Inflammatory macrophage treated with lipopolysaccharide for 1 hour (primary cell): ENCODE measurements at regions not wholly inside any gene's neighbourhood (a gene's known extent, or its start where the extent isn't known, plus 50 kb on each side); places are given as distances from the start of the nearest gene placed in this dataset.
"Not testable (repeated sequence)": the region's sequence is repeated elsewhere in the genome, so short reads cannot be mapped to it uniquely, and the experiment has no call there.

Source experiments
- DNase-seq, 2 donors: peaks; one replicate each; pipeline ENCODE4 v3.0.0-alpha.2; 2020 to 2022

DNA sequence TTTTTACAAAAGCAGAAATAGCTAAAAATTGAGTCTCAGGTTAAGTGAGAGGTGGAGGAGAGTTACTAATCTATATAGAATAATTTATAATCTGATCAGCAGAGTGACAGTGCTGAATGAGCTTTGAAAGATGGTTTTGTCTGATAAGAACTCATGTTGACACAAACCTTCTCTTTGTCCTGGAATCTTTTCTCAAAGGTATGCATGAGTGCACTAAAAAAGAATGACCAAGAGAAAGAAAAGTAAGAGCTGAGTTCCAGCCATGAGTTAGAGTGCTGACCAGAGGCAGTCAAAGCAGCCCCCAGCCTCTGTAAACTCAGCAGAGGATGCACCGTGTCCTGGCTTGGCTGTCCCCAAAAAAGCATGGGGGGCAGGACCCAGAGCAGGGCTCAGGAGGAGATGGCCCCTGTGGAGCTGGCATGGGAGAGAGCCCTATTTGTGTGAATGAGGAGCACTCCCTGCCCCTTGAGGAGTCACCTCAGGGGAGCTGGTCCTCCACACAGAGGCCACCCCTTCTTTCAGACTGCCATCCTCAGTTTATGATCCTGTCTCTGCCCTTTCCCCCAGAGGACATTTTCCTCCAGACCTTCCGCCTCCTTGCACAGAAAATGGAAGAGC, 129.8 kb downstream of the SEC23A start:
- DNase-seq: no peak

- DNase-seq: no peak
These were observed 130.5 kb downstream of the SEC23A start for GRCh38 chr14:38972511-38972910.

DNA sequence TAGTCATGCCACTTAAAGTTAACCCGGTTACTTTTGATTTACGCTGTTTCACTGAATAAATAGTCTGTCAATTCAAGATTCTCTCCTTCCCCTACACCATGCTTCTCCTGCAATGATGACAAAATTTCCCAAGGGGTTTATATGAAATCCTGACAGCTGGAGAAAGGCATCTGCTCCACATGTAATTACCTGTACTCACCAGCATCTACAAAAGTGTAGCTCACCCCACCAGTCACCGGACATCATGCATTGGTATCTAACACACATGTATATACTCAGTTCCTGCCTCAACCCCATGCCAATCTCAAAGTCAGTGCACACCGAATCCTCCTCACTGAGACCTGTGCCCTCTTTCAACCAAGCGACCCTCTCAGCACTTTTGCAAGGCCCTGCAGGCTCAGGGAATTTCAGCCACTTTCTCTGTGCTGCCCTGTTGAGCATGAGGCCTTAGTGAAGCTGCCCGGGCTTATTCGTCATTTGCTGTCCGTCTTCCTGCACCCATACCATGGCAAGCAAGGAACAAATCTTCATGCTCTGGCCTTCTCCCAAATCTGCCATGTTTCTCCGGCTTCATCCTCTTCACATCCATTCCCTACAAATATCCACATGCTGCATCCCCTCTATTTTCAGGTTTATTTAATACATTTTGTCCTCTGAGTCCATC, 131.6 kb downstream of the SEC23A start:
- DNase-seq: no peak

DNA sequence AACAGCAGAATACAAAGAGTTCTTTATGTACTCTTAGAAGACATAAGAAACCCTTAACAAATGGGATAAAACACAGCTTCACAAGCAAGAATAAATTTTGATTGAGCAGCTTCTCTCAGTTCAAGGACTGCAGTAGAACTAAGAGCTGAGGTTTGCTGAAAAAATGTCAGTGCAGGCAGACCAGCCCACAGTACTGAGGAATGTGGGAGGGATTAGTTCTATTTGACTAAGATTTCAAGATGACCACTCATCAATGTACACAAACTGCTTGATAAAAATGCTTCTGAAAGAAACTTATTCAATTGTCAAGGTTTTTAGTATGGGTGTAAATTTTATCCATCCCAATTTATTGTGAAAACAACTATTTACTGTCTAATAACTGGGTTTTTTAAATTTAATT, 138.4 kb downstream of the SEC23A start:
- DNase-seq: no peak

DNA sequence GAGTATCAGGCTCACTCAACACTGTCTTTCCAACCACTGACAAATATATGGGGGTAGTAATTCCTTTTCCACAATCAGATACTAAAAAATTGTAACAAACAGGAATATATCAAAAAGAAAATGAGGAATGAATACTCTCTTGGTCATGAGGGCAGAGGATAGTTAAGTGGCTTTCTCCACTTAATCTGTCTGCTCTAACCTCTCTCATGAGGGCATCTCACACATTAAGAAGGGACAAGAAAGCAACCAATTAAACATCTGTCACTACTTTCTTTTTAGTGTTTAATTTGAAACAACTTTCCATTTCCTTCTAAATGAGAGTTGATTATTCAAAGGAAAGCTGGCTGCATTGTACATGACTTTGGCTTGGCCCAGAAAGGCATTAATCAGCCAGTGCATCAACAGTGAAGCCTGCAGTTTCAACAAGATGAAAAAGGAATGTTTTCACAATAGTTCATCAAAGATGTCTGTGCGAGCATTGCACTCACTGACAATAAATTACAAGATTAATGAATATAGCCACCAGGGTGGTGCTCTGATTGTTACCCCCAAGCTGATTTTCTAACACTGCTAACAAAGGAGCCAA, 142.0 kb downstream of the SEC23A start:
- no peak for DNase-seq

DNA sequence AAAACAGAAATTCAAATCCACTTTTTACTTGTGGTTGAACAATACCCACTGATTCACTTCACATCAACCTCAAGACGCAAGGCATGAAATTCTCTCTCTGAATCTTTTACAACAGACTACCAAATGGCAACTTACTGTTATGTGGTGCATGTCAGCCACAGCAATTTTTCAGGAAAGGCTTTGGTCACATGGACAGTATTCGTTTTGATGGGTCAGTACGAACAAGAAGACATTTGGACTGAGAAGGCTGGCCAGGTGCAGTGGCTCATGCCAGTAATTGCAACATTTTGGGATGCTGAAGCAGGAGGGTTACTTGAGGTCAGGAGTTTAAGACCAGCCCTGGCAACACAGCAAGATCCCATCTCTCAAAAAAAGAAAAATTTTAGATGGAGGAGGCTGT, 144.0 kb downstream of the SEC23A start:
- no peak for DNase-seq

GRCh38 chr14:38958589-38958988, 144.4 kb downstream of the SEC23A start:
- DNase-seq: no peak

- no peak for DNase-seq
These were observed 151.6 kb downstream of the SEC23A start for GRCh38 chr14:38951451-38951850.

DNA sequence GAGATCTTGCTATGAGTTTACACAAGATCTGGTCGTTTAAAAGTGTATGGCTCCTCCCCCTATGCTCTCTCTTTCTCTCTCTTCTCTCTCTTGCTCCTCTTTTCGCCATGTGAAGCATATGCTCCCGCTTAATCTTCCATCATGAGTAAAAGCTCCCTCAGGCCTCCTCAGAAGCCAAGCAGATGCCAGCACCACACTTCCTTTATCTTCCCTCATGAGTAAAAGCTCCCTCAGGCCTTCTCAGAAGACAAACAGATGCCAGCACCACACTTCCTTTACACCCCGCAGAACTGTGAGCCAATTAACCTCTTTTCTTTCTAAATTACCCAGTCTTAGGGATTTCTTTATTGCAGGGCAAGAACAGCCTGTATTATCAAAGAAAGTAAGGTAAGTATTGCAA, 152.4 kb downstream of the SEC23A start:
- no peak for DNase-seq

- DNase-seq: no peak
These were observed 154.5 kb downstream of the SEC23A start for GRCh38 chr14:38948576-38948975.

GRCh38 chr14:38948171-38948570, 154.9 kb downstream of the SEC23A start:
- DNase-seq: no peak

GRCh38 chr14:38947343-38947742, 155.7 kb downstream of the SEC23A start:
- DNase-seq: no peak

DNA sequence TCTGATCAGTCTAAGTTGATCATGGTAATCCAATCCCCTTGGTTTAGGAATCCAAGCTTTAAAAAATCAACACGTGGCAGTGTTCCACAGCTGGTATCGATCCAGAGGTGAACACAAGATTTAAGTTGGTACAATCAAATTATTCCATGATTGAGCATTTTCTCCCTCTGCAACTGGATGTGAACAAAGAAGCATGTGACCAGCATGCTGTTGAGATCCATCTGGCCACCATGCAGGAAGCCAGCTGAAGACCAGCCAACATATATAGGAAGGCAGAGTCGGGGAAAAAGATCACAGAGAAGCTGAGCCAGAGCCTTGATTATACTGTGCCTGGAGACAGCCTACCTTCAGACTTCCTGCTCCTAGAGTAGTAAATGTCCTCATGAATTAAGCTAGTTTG, 158.3 kb downstream of the SEC23A start:
- no peak for DNase-seq

GRCh38 chr14:38941488-38941887, 161.5 kb downstream of the SEC23A start:
- DNase-seq: no peak

DNA sequence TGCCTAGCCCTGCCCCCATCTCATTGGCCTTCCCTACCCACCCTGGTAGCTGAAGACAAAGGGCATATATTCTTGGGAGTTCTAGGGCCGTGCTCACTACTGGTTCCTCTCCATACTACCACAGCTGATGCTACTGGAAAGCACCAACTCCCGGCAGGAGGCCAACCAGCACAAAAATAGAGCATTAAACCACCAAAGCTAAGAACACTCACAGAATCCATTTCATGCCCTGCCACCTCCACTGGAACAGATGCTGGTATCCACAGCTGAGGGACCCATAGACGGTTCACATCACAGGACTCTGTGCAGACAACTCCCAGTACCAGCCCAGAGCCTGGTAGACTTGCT, 170.4 kb downstream of the SEC23A start:
- not testable (repeated sequence) for DNase-seq

DNA sequence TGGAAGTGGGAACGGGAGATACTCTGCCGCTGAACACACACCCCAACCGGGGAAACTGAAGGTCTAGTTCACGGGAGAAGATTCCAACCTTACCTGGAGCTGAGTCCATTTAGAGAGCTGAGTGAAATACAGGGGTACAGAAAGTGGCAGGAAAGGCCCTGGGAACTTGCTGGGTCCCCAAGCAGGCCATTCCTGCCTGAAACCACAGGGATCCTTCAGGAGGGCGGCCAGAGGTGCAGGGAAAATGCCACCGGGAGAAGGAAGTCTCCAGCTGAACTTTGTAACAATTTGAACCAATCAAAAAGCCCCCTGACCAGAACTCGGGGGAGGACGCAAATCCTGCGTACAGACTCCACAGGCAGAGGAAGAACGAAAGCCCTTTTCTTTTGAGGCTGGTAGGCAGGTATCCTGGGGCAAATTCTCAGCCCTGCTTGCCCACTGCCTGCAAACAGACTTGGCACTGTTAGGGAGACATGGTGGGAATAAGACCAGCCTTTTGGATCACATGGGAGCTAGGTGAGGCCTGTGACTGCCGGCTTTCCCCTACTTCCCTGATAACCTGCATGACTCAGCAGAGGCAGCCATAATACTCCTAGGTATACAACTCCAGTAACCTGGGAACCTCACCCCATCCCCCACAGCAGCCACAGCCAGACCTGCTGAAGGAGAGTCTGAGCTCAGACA, 170.9 kb downstream of the SEC23A start:
- DNase-seq: no peak

DNA sequence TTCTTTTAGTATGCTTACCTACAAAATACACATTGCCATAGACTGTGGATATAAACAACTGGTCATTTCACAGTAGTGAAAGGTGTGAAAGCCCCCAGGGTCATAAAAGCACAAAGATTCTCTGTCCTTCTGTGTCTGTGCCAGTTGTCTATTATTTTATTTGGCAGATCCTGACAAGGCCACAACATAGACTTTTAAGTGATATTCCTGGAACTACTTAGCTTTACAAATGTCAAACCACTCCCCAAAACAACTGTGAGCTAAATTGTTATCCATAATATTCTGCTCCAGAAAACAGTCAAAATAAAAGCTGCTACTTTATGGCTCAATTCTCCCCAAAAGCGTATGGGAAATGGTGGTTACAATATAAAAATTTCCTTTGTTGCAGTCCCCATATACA, 172.1 kb downstream of the SEC23A start:
- DNase-seq: no peak

GRCh38 chr14:38930022-38930421, 173.0 kb downstream of the SEC23A start:
- no peak for DNase-seq

DNA sequence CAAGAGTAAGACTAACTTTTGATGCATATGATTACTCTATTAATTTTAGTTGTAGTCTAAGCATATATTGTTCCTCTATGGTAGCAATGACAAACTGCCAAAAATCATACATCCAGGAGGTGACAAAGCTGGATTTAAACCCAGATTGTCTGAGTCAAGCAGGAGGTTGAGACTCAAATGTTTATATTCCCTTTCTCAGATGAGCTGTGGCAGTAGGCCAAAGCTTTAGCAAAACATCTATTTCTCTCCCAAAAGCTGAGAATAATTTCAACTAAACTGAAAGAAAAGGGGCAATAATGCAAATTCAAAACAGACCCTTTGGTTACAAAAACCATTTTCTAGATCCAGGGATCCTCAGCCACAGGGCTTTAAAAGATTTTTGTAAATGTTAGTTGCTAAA, 173.6 kb downstream of the SEC23A start:
- DNase-seq: no peak

GRCh38 chr14:38921893-38922292, 181.1 kb downstream of the SEC23A start:
- DNase-seq: not testable (repeated sequence)

GRCh38 chr14:38915125-38915524, 187.9 kb downstream of the SEC23A start:
- no peak for DNase-seq

DNA sequence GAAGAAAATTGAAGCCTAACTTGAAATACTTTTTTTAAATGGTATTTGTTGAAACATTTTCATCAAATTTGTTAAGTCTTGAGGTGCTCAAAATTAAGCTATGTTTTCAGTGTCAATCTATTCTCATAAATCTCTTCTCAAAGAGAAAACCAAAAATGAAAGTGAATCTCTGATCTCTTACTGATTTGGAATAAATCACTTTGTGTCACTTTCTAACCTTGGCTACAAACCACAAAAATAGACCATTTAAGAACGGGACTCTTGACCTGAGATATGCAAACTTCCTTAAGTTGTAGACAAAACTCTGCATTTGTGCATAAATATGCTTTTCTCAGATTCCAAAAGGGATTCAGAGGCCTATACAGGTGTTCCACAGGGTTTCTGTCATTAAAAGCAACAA, 192.9 kb downstream of the SEC23A start:
- DNase-seq: no peak

GRCh38 chr14:38904959-38905358, 198.1 kb downstream of the SEC23A start:
- no peak for DNase-seq

- DNase-seq: no peak
These were observed 201.2 kb downstream of the SEC23A start for GRCh38 chr14:38901791-38902190.
